ENCODE measurements at regions not wholly inside any gene's neighbourhood (a gene's known extent, or its start where the extent isn't known, plus 50 kb on each side); places are given as distances from the start of the nearest gene placed in this dataset.
"Not testable (repeated sequence)": the region's sequence is repeated elsewhere in the genome, so short reads cannot be mapped to it uniquely, and the experiment has no call there.

DNA sequence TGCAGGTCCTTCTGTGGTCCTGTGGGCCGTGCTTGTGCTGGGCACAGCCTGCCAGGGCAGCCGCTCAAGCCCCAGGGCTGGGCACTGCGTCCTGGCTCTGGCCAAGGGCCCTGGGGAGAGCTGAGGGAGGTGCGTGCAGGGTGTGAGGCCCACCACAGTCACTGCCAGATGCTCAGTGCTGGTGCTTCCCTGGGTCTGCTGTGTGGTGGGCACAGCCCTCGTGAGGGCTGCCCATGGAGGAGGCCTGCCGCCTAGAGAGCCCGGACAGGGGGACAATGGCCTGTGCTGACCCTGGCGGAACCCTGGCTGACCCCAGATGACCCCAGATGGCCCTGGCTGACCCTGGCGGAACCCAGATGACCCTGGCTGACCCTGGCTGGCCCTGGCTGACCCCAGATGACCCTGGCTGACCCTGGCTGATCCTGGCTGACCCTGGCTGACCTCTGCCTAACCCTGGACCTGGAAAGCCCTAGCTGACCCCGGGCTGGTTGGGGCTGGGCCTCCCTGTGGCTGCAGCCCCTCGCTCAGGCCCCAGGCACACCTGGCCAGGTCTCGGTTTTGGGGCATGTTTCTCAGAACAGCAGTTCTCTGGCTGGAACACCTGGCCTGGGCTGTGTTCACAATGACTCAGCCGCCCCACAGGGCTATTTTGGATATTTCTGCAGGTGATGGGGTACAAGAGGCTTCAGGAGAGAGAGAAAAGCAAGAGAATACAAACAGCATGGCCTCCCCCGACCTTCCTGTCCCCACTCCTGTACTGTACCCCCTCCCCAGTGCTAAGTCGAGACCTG lies 55.4 kb downstream of the TMEM121 start:
- no peak overlapping the region for H3K4me3 ChIP-seq (replicated peaks in 1 of 3)
- intact Hi-C loops (cut with DNase I) = no loop called here

DNA sequence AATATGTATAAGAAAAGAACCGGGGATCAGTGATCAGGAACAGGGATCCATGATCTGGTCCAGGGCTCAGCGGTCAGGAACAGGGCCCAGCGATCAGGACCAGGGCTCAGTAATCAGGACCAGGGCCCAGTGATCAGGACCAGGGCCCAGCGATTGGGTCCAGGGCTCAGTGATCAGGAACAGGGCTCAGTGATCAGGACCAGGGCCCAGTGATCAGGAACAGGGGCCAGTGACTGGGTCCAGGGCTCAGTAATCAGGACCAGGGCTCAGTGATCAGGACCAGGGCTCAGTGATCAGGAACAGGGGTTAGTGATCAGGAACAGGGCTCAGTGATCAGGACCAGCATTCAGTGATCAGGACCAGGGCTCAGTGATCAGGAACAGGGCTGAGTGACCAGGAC lies 56.3 kb downstream of the TMEM121 start:
- TF ChIP-seq, protein P1, sequence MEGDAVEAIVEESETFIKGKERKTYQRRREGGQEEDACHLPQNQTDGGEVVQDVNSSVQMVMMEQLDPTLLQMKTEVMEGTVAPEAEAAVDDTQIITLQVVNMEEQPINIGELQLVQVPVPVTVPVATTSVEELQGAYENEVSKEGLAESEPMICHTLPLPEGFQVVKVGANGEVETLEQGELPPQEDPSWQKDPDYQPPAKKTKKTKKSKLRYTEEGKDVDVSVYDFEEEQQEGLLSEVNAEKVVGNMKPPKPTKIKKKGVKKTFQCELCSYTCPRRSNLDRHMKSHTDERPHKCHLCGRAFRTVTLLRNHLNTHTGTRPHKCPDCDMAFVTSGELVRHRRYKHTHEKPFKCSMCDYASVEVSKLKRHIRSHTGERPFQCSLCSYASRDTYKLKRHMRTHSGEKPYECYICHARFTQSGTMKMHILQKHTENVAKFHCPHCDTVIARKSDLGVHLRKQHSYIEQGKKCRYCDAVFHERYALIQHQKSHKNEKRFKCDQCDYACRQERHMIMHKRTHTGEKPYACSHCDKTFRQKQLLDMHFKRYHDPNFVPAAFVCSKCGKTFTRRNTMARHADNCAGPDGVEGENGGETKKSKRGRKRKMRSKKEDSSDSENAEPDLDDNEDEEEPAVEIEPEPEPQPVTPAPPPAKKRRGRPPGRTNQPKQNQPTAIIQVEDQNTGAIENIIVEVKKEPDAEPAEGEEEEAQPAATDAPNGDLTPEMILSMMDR (IDR thresholded peaks at IDR 0.05) = no peak
- no peak for TF ChIP-seq POLR2A (IDR thresholded peaks at IDR 0.05)
- H3K4me3 ChIP-seq (replicated peaks in 1 of 3) = no peak overlapping the region
- H3K36me3 ChIP-seq = no peaks in the 10 kb centered on the region
- no peak for DNase-seq
- intact Hi-C loops (cut with DNase I) = no loop called here
- H3K27me3 ChIP-seq = no peaks in the 10 kb centered on the region
- H3K9me3 ChIP-seq = no peaks in the 10 kb centered on the region
- 69 to 78% methylated on average over 4 of the region's 4 CpGs for WGBS, 2 donors
- no peak overlapping the region for H3K27ac ChIP-seq
- no peaks in the 10 kb centered on the region for H3K4me1 ChIP-seq

More for the DNA sequence above, 55.4 kb downstream of the TMEM121 start:
- no peaks in the 10 kb centered on the region for H3K27me3 ChIP-seq
- H3K36me3 ChIP-seq = no peaks in the 10 kb centered on the region
- TF ChIP-seq POLR2A (IDR thresholded peaks at IDR 0.05) = no peak
- DNase-seq = no peak
- 69 to 78% methylated on average over 6 to 10 of the region's 15 CpGs for WGBS, 2 donors
- no peaks in the 10 kb centered on the region for H3K4me1 ChIP-seq
- no peaks in the 10 kb centered on the region for H3K9me3 ChIP-seq
- H3K27ac ChIP-seq = no peak overlapping the region

DNA sequence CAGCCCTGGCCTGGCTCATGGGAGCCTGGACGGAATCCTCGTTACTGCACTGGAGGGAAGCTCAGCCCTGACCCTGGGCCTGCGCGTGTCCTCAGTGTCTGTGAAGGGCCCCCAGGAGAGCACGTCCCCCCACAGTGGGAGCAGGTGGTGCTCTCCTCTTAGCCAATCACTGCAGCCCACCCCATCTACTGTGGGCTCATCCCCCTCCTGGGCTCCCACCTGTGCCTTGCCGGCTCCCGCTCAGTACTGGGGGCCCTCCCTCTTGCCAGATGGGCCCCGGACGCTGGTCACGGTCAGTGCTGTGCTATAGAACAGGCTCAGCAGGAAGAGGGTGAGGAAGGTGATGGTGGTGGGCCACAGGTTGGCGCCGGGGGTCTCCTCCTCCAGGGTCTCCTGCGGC lies 57.5 kb downstream of the TMEM121 start:
- DNase-seq; H3K27ac ChIP-seq; intact Hi-C loops (cut with DNase I); H3K4me1 ChIP-seq; H3K4me3 ChIP-seq (replicated peaks in 1 of 3); H3K27me3 ChIP-seq; H3K36me3 ChIP-seq; H3K9me3 ChIP-seq: not testable (repeated sequence)
- 93 to 96% methylated on average over 6 to 8 of the region's 13 CpGs for WGBS, 2 donors

DNA sequence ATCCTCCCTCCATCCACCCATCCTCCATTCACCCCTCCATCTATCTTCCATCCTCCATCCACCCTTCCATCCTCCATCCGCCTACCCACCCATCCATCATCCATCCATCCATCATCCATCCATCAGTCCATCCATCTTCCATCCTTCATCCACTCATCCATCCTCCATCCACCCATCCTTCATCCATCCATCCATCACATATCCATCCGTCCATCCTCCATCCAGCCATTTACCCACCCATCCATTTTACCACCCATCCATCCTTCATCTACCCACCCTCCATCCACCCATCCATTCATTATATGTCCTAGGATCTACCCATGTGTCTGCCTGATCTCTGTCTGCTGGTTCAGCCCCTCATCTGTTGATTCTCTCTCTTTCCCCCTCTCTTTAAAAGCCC lies 58.9 kb downstream of the TMEM121 start:
- intact Hi-C loops (cut with DNase I) = loop anchor here (5.0 kb wide), 1 partner anchor 122 kb away; no protein-coding TSS in a partner anchor

DNA sequence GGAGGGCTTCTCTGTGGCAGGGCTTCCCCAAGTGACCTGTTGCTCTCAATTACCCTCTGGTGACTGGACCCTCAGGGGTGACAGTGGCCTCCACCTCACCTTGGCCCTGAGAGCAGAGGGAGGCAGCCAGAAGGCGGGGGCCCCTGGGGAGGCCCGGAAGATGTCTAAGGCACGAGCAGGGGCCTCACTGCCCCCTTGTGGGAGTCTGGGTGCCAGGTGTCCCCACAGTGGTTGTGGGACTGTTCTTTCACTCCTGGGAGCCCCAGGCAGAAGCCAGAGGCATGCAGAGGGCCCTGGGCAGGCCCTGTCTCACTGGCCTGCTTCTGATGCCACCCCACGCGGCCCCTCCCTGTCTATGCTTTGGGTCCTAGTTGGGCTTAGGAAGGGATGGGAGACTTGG lies 59.3 kb downstream of the TMEM121 start:
- H3K4me1 ChIP-seq; DNase-seq; H3K9me3 ChIP-seq; H3K27ac ChIP-seq; H3K27me3 ChIP-seq; H3K4me3 ChIP-seq (replicated peaks in 1 of 3); H3K36me3 ChIP-seq: not testable (repeated sequence)
- intact Hi-C loops (cut with DNase I) = loop anchor here (5.0 kb wide), 1 partner anchor 122 kb away; no protein-coding TSS in a partner anchor
- 90% methylated on average over 2 of the region's 5 CpGs; no CpG with 5 or more reads in 1 of the 2 donors for WGBS, 2 donors

More for the DNA sequence above, 58.9 kb downstream of the TMEM121 start:
- not testable (repeated sequence) for H3K9me3 ChIP-seq; H3K27ac ChIP-seq; DNase-seq; H3K36me3 ChIP-seq; H3K27me3 ChIP-seq; H3K4me1 ChIP-seq; H3K4me3 ChIP-seq (replicated peaks in 1 of 3)
- WGBS, 2 donors = 91 to 96% methylated on average over 2 of the region's 2 CpGs

DNA sequence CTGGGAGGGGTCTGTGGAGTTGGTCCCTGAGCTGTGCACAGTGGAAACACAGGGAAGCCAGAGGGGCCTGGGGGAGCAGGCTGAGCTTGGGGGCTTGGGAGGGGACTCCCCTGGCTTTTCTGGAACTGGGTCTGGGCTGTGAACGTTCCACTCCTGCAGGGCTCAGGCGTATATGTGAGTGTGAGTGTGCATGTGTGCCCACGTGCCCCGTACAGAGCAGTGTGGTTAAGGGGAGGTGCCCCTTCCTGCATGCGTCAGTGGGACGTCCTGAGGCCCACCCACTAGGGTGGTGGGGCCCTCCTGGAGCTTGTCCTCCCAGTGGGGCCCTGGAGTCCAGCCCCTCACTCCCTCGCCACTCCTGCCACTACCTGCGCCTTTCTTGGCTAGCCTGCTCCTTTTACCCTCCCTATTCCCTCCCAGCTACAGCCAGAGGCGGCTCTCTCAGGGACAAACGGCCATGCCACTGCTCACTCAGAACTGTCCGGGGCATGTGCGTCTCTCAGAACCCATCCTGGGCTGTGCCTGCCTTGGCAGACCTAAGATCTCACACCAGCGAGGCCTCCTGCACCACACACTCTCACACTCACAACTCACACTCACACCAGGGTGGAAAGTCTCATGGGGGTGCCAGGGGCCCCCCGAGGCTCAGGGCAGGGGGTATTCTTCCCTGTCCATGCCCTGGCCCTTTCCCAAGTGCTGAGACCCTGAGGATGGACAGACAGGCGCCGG lies 59.9 kb downstream of the TMEM121 start:
- H3K4me3 ChIP-seq (replicated peaks in 1 of 3); H3K9me3 ChIP-seq; H3K36me3 ChIP-seq; H3K27me3 ChIP-seq; DNase-seq; H3K27ac ChIP-seq; H3K4me1 ChIP-seq: not testable (repeated sequence)
- intact Hi-C loops (cut with DNase I) = loop anchor here (5.0 kb wide), 1 partner anchor 121 kb away; no protein-coding TSS in a partner anchor
- WGBS, 2 donors = 89% methylated on average over 6 of the region's 16 CpGs; no CpG with 5 or more reads in 1 of the 2 donors

DNA sequence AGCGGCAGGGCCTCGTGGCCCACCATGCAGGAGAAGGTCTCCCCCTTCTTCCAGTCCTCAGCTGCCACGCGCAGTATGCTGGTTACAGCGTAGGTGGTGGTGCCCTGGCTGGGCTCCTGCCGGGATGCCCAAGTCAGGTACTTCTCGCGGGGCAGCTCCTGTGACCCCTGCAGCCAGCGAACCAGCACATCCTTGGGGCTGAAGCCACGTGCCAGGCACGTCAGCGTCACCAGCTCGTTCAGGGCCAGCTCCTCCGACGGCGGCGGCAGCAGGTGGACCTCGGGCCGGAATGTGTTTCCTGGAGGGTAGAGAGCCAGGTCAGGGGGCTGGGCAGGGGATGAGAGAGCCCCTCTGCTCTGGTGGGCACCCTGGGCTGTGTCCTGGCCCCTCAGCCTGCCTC lies 60.7 kb downstream of the TMEM121 start:
- H3K4me1 ChIP-seq; H3K4me3 ChIP-seq (replicated peaks in 1 of 3); H3K27me3 ChIP-seq; H3K36me3 ChIP-seq; H3K27ac ChIP-seq; DNase-seq; H3K9me3 ChIP-seq: not testable (repeated sequence)
- no CpG with 5 or more reads among the region's 19 CpGs for WGBS, 2 donors
- intact Hi-C loops (cut with DNase I) = loop anchor here (5.0 kb wide), 1 partner anchor 120 kb away; no protein-coding TSS in a partner anchor

DNA sequence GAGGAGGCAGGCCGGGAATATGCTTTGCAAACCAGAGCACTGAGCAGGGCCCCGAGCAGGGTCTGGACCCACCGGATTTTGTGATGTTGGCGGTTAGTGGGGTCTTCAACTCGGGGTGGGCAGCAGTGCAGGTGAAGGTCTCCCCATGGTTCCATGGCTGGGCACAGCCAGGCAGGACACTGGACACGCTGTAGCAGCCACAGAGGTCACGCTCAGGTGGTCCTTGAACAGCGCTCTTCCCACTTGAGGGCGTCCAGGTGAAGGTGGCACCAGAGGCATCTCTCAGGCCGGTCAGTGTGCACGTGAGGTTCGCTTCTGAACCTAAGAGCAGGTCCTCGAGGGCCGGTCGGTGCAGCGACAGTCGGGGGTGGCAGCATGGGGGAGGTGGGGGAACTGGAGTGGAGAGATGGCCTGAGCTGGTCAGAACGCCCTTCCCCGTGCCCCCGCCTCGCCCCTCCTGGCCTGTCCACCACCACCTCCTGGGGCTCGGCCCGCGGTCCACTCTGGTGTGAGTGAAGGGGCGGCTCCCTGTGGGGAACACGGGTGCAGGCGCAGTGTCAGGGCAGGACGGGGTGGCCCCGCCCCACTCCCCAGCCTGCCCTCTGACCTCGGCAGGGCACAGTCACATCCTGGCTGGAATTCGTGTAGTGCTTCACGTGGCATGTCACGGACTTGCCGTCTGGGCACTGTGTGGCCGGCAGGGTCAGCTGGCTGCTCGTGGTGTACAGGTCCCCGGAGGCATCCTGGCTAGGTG lies 61.3 kb downstream of the TMEM121 start:
- H3K27ac ChIP-seq; H3K4me1 ChIP-seq; H3K9me3 ChIP-seq; H3K27me3 ChIP-seq; H3K4me3 ChIP-seq (replicated peaks in 1 of 3); H3K36me3 ChIP-seq: not testable (repeated sequence)
- 36 to 43% methylated on average over 6 of the region's 37 CpGs for WGBS, 2 donors
- intact Hi-C loops (cut with DNase I) = loop anchor here (5.0 kb wide), 1 partner anchor 120 kb away; no protein-coding TSS in a partner anchor
- DNase-seq = peak in 1 of 2 donors; percentile 27
